Immature natural killer cell (primary cell): ENCODE measurements at regions not wholly inside any gene's neighbourhood (a gene's known extent, or its start where the extent isn't known, plus 50 kb on each side); places are given as distances from the start of the nearest gene placed in this dataset.
"Not testable (repeated sequence)": the region's sequence is repeated elsewhere in the genome, so short reads cannot be mapped to it uniquely, and the experiment has no call there.

Experiments
- DNase-seq, 3 donors: peaks; one replicate each; pipeline ENCODE4 v3.0.0; 2022; ENCODE audit warnings: mixed read lengths in 1 of 3
- H3K27ac Mint-ChIP-seq, 6 donors: one replicate each; pipeline ENCODE4 v1.8.0; 2020; ENCODE audit warnings: mixed read lengths in 6 of 6, mild to moderate bottlenecking in 5 of 6, inconsistent platforms in 4 of 6, moderate library complexity in 3 of 6
- H3K27me3 Mint-ChIP-seq, 3 donors: one replicate each; pipeline ENCODE4 v1.8.0; 2020 to 2021; ENCODE audit warnings: low read depth in 3 of 3, mild to moderate bottlenecking in 3 of 3, mixed read lengths in 3 of 3, moderate library complexity in 3 of 3, inconsistent platforms in 1 of 3
- H3K36me3 Mint-ChIP-seq, 3 donors: one replicate each; pipeline ENCODE4 v1.8.0; 2020; ENCODE audit warnings: mixed read lengths in 3 of 3, inconsistent platforms in 2 of 3, mild to moderate bottlenecking in 2 of 3
- H3K4me1 Mint-ChIP-seq, 2 donors: one replicate each; pipeline ENCODE4 v1.8.0; 2020; ENCODE audit warnings: inconsistent platforms in 2 of 2, mild to moderate bottlenecking in 2 of 2, mixed read lengths in 2 of 2, moderate library complexity in 1 of 2
- H3K4me3 Mint-ChIP-seq, 5 donors: one replicate each; pipeline ENCODE4 v1.8.0; 2020; ENCODE audit warnings: mild to moderate bottlenecking in 5 of 5, mixed read lengths in 5 of 5, inconsistent platforms in 3 of 5, moderate library complexity in 3 of 5
- H3K9me3 Mint-ChIP-seq, 6 donors: one replicate each; pipeline ENCODE4 v1.8.0; 2020; ENCODE audit warnings: mild to moderate bottlenecking in 6 of 6, mixed read lengths in 6 of 6, inconsistent platforms in 4 of 6, moderate library complexity in 3 of 6

DNA sequence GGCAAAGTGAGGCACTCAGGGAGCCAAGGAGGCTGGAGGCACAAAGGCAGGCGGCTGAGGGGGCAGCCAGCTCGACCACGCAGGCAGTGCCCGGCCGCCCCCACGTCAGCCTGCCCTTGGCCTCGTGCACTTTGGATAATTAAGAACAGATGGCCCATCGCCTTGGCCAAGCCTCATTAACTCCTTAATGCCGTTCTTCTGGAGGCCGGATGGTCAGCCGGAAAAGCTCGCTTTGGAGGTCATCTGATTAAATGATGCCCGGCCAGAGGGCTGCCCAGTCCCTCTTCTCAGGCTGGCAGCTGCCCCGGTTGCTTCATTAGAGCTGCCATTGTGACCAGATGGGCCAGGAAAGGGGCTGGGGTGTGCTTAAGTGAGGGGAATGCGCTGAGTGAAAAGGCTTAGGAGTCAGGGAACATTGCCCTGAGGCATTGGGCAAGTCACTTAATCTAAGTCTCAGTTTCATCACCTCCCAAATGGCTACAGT, 364.0 kb downstream of the NPIPA8 start:
- Mint-ChIP-seq H3K9me3 (peaks cover 0 to 5% (median 0%) of the 10 kb centered on the region in 6 donors), H3K27me3 (peaks cover 0 to 3% (median 2%) of the 10 kb centered on the region in 3 donors), H3K36me3 (no peaks in the 10 kb centered on the region), H3K27ac (no peak overlapping the region), H3K4me3 (no peak overlapping the region), H3K4me1 (no peaks in the 10 kb centered on the region)
- no peak for DNase-seq

- Mint-ChIP-seq H3K4me3 (no peak overlapping the region), H3K4me1 (no peaks in the 10 kb centered on the region), H3K27me3 (peaks cover under 1 to 3% (median 2%) of the 10 kb centered on the region in 3 donors), H3K36me3 (no peaks in the 10 kb centered on the region), H3K9me3 (peaks cover 0 to 5% (median 0%) of the 10 kb centered on the region in 6 donors), H3K27ac (no peak overlapping the region)
- no peak for DNase-seq
Observed at GRCh38 chr16:17970816-17971331, 365.7 kb downstream of the NPIPA8 start.

- Mint-ChIP-seq H3K27me3 (peaks cover 2 to 3% (median 3%) of the 10 kb centered on the region in 3 donors), H3K27ac (no peak overlapping the region), H3K4me1 (no peaks in the 10 kb centered on the region), H3K4me3 (no peak overlapping the region), H3K36me3 (no peaks in the 10 kb centered on the region), H3K9me3 (peaks cover 0 to under 1% (median 0%) of the 10 kb centered on the region in 6 donors)
- DNase-seq: no peak
Observed at GRCh38 chr16:17970157-17970765, 366.3 kb downstream of the NPIPA8 start.

DNA sequence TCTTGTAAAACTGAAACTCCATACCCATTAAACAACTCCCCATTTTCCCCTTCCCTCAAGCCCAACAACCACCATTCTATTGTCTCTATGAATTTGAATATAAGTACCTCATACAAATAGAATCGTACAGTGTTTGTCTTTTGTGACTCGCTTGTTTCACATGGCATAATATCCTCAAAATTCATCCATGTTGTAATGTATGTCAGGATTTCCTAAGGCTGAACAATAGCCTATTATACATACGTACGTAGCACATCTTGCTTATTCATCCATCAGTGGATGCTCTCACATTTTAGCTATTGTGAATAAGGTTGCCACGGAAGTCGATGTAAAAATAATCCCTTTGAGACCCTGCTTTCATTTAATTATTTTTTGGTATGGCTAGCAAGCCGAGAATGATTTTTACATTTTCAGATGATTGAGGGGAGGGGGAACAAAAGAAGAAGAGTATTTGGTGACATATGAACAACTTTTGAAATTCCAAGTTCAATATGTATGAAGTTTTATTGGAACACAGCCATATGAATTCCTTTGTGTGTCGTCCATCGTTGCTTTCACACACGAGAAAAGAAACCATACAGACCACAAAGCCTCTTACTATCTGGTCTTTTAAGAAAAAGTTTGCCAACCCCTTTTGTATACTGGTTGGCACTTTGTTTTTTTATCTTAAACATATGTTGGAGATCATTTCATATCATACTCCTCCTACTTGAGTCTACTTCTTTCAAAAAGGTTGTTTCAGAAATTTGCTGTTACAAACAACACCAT, 371.2 kb downstream of the NPIPA8 start:
- peaks cover 3 to 5% (median 4%) of the 10 kb centered on the region in 3 donors for H3K27me3 Mint-ChIP-seq
- H3K4me3 Mint-ChIP-seq: no peak overlapping the region
- H3K4me1 Mint-ChIP-seq: no peaks in the 10 kb centered on the region
- no peak overlapping the region for H3K27ac Mint-ChIP-seq
- peaks cover 0 to 3% (median 0%) of the 10 kb centered on the region in 6 donors for H3K9me3 Mint-ChIP-seq
- no peak for DNase-seq
- no peaks in the 10 kb centered on the region for H3K36me3 Mint-ChIP-seq

GRCh38 chr16:17964196-17964595, 372.3 kb downstream of the NPIPA8 start:
- Mint-ChIP-seq H3K27ac (no peak overlapping the region), H3K36me3 (no peaks in the 10 kb centered on the region), H3K4me1 (no peaks in the 10 kb centered on the region), H3K27me3 (peaks cover 3 to 5% (median 4%) of the 10 kb centered on the region in 3 donors), H3K9me3 (peaks cover 0 to 3% (median 0%) of the 10 kb centered on the region in 6 donors), H3K4me3 (no peak overlapping the region)
- DNase-seq: no peak

DNA sequence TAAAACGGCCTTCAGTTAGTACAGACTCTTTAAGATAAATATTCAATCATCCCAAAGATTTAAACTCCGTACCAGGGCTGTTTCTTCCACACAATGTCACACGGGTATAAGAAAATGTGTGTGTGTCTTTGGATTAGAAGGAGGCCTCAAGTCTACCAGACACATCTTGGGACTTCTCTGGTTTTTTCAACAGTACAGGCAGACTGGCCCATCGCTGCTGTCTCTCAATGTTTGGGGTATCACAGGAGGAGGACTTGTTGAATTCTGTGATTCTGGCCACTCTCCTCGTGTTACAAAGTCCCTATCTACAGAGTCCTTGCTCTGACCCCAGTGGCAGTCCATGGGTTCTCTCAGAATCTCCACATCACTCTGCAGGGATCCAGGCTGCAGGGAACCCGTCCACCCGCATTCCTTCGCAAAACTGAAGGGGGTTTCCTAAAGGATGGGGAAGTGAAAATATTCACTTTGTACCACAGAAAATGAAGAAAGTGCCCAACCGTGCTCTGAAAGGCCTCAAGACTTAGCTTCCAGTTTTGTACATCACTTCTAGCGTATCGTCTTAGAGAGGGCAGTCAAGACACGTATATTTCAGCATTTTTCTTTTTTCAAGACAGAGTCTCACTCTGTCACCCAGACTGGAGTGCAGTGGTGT, 373.2 kb downstream of the NPIPA8 start:
- H3K4me3 Mint-ChIP-seq: no peak overlapping the region
- peaks cover 4 to 7% (median 5%) of the 10 kb centered on the region in 3 donors for H3K27me3 Mint-ChIP-seq
- no peak for DNase-seq
- no peak overlapping the region for H3K27ac Mint-ChIP-seq
- H3K9me3 Mint-ChIP-seq: peaks cover 0 to 3% (median 0%) of the 10 kb centered on the region in 6 donors
- H3K4me1 Mint-ChIP-seq: no peaks in the 10 kb centered on the region
- H3K36me3 Mint-ChIP-seq: no peaks in the 10 kb centered on the region

DNA sequence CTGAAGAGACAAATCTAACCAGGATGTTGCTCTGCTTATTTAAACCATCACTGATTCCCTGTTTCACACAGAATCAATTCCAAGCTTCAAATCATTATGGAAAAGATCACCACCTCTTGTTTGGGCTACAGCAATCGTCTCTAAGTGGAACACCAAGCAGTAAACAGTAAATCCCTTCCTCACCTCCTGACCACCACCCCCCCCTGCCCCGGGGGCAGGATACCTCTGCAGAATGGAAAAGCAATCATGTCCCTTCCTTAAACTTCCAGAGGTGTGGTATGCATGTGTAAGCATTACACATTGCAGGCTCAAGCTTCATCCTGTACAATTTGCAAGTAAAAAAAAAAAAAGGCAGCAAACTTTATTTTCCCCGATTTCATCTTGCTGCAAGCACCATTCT, 373.8 kb downstream of the NPIPA8 start:
- H3K4me3 Mint-ChIP-seq: no peak overlapping the region
- no peaks in the 10 kb centered on the region for H3K36me3 Mint-ChIP-seq
- DNase-seq: no peak
- peaks cover 0 to 3% (median 0%) of the 10 kb centered on the region in 6 donors for H3K9me3 Mint-ChIP-seq
- no peak overlapping the region for H3K27ac Mint-ChIP-seq
- H3K27me3 Mint-ChIP-seq: peaks cover 2 to 8% (median 5%) of the 10 kb centered on the region in 3 donors
- no peaks in the 10 kb centered on the region for H3K4me1 Mint-ChIP-seq

GRCh38 chr16:17961822-17962221, 374.7 kb downstream of the NPIPA8 start:
- DNase-seq, H3K36me3 Mint-ChIP-seq, H3K9me3 Mint-ChIP-seq, H3K27me3 Mint-ChIP-seq, H3K4me3 Mint-ChIP-seq, H3K4me1 Mint-ChIP-seq, H3K27ac Mint-ChIP-seq: not testable (repeated sequence)

GRCh38 chr16:17951378-17951777, 385.2 kb downstream of the NPIPA8 start:
- no peaks in the 10 kb centered on the region for H3K9me3 Mint-ChIP-seq
- no peak overlapping the region for H3K4me3 Mint-ChIP-seq
- H3K27me3 Mint-ChIP-seq: peaks cover 3 to 7% (median 5%) of the 10 kb centered on the region in 3 donors
- H3K4me1 Mint-ChIP-seq: no peaks in the 10 kb centered on the region
- DNase-seq: no peak
- H3K27ac Mint-ChIP-seq: no peak overlapping the region
- H3K36me3 Mint-ChIP-seq: no peaks in the 10 kb centered on the region

- no peak overlapping the region for H3K4me3 Mint-ChIP-seq
- no peaks in the 10 kb centered on the region for H3K36me3 Mint-ChIP-seq
- H3K4me1 Mint-ChIP-seq: no peaks in the 10 kb centered on the region
- peaks cover 3 to 7% (median 4%) of the 10 kb centered on the region in 3 donors for H3K27me3 Mint-ChIP-seq
- H3K9me3 Mint-ChIP-seq: no peaks in the 10 kb centered on the region
- H3K27ac Mint-ChIP-seq: no peak overlapping the region
- DNase-seq: no peak
Observed at GRCh38 chr16:17949982-17950250, 386.6 kb downstream of the NPIPA8 start.

DNA sequence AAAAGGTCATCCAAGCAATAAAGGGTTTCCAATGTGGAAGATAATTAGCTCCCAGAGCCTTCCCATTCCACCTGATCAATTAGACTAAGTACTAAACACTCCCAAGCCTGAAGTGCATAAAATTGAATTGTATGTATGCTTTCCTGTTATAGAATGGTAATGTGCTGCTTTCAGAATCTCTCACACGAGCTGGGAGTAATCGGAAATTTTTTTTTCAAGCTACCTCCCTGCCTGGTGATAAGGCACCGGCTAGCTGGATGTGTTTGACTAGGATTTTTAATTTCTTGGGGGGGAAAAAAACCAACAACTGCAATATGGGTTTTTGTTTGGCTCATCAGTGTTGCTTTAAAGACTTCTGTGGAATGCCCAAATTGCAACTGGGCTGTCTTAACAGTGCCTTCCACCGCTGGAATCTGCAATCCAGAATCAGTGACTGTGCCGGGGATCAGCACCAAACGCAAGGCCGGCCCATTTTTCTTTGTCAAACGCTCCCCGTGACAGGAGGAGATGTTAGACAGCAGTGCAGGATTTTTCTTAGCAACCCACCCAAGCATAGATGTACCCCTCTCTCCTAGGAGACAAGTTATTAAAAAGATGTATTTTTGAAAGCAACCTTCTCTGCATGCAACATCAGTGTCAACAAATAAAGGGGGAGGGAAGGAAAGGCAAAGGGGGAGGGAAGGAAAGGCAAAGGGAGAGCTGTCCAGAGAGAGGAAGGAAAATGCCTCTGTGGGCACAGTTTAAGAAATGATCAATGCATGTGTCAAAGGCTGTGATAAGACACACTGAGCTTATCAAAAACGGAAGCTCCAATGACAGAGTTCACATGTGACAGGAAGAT, 387.2 kb downstream of the NPIPA8 start:
- no peak overlapping the region for H3K27ac Mint-ChIP-seq
- DNase-seq: no peak
- no peaks in the 10 kb centered on the region for H3K4me1 Mint-ChIP-seq
- H3K4me3 Mint-ChIP-seq: no peak overlapping the region
- H3K36me3 Mint-ChIP-seq: no peaks in the 10 kb centered on the region
- H3K27me3 Mint-ChIP-seq: peaks cover 3 to 7% (median 5%) of the 10 kb centered on the region in 3 donors
- no peaks in the 10 kb centered on the region for H3K9me3 Mint-ChIP-seq

DNA sequence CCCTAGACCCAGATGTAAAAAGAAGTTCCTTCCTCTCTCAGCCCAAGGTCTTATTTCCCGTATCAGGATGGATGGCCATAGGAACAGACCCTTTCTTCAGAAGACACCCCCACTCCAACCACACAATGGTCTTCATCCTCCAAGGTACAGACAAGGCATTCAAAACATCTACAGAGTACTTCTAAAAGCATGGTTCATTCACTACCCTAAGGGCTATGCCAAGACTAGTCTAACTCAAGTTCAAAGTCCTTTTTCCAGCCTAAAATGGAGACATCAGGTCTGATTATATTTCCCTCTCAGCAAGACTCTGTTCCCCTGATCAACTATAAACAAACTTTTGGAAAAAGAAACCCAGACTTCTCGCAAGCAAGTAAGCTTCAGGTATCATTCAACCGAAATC, 388.9 kb downstream of the NPIPA8 start:
- Mint-ChIP-seq H3K9me3 (no peaks in the 10 kb centered on the region), H3K27ac (no peak overlapping the region), H3K36me3 (no peaks in the 10 kb centered on the region), H3K4me3 (no peak overlapping the region), H3K4me1 (no peaks in the 10 kb centered on the region), H3K27me3 (peaks cover 3 to 15% (median 8%) of the 10 kb centered on the region in 3 donors)
- DNase-seq: no peak

DNA sequence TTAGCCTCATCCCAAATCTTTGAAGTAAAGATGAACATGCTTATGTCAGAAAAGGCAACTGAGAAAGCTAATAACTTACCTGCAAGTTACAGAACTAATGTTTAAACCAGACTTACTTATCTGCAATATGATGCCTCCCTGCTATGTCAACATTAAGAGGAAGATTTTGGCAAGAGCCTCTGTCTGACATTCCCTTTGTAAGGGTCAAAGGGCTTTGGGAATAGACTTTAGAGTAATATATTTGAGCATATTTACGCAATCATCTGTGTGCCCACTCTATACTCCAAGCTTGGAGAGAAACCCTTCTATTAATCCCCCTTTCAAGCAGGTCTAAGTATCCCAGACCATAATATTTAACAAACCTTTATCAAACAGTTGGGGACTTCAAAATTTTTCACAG, 389.4 kb downstream of the NPIPA8 start:
- no peak for DNase-seq
- H3K36me3 Mint-ChIP-seq: no peaks in the 10 kb centered on the region
- H3K4me1 Mint-ChIP-seq: no peaks in the 10 kb centered on the region
- no peak overlapping the region for H3K27ac Mint-ChIP-seq
- H3K27me3 Mint-ChIP-seq: peaks cover 3 to 14% (median 8%) of the 10 kb centered on the region in 3 donors
- no peak overlapping the region for H3K4me3 Mint-ChIP-seq
- no peaks in the 10 kb centered on the region for H3K9me3 Mint-ChIP-seq
